ENCODE measurements at regions not wholly inside any gene's neighbourhood (a gene's known extent, or its start where the extent isn't known, plus 50 kb on each side); places are given as distances from the start of the nearest gene placed in this dataset.

DNA sequence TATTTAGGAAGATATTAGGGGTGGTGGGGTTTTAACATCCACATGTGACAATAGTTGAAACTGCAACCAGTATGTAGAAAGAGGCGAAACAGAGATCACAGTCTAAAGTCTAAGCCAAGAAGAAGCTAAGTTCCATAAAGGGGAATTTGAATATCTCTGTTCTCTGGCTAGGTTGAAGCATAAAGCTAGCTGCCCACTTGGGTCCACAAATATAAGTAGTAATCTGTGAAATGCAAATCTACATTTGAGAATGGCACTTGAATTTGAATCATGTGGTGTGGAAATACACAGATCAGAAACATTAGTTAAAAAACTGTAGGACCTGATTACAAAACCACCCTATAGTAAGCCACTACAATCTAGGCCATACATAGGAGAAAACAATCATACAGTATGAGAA lies 602.1 kb downstream of the LMO4 start:
- no peak for DNase-seq
- H3K27me3 ChIP-seq (replicated peaks), result no peaks in the 10 kb centered on the region
- no peaks in the 10 kb centered on the region for H3K36me3 ChIP-seq (replicated peaks)
- TF ChIP-seq CTCF (IDR thresholded peaks at IDR 0.05; ENCODE audit: low read depth, low read length, missing control alignments), result no peak
- H3K27ac ChIP-seq, result no peak overlapping the region
- in situ Hi-C loops (cut with HindIII; ENCODE audit: low pct_ligation_motif_present, low sequenced_read_pairs), result no loop called here
- no peak overlapping the region for H3K4me3 ChIP-seq (ENCODE audit: low read depth, low read length)

GRCh38 chr1:87933171-87933570 lies 604.5 kb downstream of the LMO4 start:
- H3K4me3 ChIP-seq (ENCODE audit: low read depth, low read length), result no peak overlapping the region
- TF ChIP-seq CTCF (IDR thresholded peaks at IDR 0.05; ENCODE audit: low read depth, low read length, missing control alignments), result no peak
- in situ Hi-C loops (cut with HindIII; ENCODE audit: low pct_ligation_motif_present, low sequenced_read_pairs), result no loop called here
- no peaks in the 10 kb centered on the region for H3K27me3 ChIP-seq (replicated peaks)
- no peak for DNase-seq
- no peaks in the 10 kb centered on the region for H3K36me3 ChIP-seq (replicated peaks)
- H3K27ac ChIP-seq, result no peak overlapping the region

- Histone ChIP-seq H3K36me3 (replicated peaks) (no peaks in the 10 kb centered on the region), H3K27ac (no peak overlapping the region), H3K27me3 (replicated peaks) (no peaks in the 10 kb centered on the region), H3K4me3 (ENCODE audit: low read depth, low read length) (no peak overlapping the region)
- TF ChIP-seq CTCF (IDR thresholded peaks at IDR 0.05; ENCODE audit: low read depth, low read length, missing control alignments), result no peak
- DNase-seq, result no peak
- in situ Hi-C loops (cut with HindIII; ENCODE audit: low pct_ligation_motif_present, low sequenced_read_pairs), result no loop called here
Observed at GRCh38 chr1:87935130-87935529, 606.5 kb downstream of the LMO4 start.

DNA sequence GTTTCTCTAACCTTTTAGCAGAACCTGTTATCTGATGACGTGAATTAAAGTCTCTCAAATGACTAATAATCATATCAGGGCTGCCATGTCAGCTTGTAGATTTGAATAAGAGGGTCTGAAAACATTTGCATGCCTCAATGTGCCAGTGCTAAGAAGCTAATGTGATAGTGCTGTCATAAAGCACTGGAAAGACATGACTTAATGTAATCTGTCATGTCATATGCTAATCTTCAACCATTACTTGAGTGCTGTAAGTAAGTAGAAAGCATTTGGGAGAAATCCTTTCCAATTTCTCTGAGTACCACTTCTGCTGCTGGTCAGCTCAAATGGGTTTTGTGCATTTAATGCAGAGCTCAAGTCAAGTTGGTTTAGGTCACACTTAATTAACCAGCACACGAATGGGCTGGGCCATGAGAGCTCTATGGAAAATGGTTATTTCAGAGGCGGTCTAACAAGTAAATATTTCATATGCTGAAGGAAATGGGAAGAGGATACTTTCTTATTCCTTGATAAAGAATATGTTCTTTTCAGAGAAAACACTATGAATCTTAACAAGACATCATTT lies 609.2 kb downstream of the LMO4 start:
- H3K4me3 ChIP-seq (ENCODE audit: low read depth, low read length), result no peak overlapping the region
- in situ Hi-C loops (cut with HindIII; ENCODE audit: low pct_ligation_motif_present, low sequenced_read_pairs), result no loop called here
- no peak overlapping the region for H3K27ac ChIP-seq
- H3K27me3 ChIP-seq (replicated peaks), result no peaks in the 10 kb centered on the region
- no peak for TF ChIP-seq CTCF (IDR thresholded peaks at IDR 0.05; ENCODE audit: low read depth, low read length, missing control alignments)
- DNase-seq, result no peak
- H3K36me3 ChIP-seq (replicated peaks), result no peaks in the 10 kb centered on the region

DNA sequence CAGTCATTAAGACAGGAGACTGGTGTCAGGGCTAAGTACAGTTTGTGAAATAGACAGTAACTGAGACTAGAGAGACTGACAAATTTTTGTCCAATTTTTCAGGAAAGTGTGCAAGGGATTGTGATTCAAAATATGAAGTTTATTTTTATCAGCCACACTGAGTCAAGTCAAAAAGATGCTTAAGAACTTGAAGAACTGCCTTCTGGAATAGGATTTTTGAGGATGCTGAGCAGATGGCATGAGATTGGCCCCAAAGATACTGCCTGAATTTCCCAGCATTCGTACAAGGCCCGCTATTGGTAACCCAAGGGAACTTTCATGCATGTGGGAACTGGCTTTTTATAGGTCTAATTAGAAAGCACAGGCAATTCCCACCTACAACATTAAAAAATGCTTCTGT lies 610.0 kb downstream of the LMO4 start:
- Histone ChIP-seq H3K36me3 (replicated peaks) (no peaks in the 10 kb centered on the region), H3K4me3 (ENCODE audit: low read depth, low read length) (no peak overlapping the region), H3K27ac (no peak overlapping the region), H3K27me3 (replicated peaks) (no peaks in the 10 kb centered on the region)
- in situ Hi-C loops (cut with HindIII; ENCODE audit: low pct_ligation_motif_present, low sequenced_read_pairs), result no loop called here
- TF ChIP-seq CTCF (IDR thresholded peaks at IDR 0.05; ENCODE audit: low read depth, low read length, missing control alignments), result no peak
- DNase-seq, result no peak

GRCh38 chr1:87939444-87939843 lies 610.8 kb downstream of the LMO4 start:
- TF ChIP-seq CTCF (IDR thresholded peaks at IDR 0.05; ENCODE audit: low read depth, low read length, missing control alignments), result no peak
- no peaks in the 10 kb centered on the region for H3K27me3 ChIP-seq (replicated peaks)

More at GRCh38 chr1:87939444-87939843, 610.8 kb downstream of the LMO4 start:
- Histone ChIP-seq H3K27ac (no peak overlapping the region), H3K36me3 (replicated peaks) (no peaks in the 10 kb centered on the region), H3K4me3 (ENCODE audit: low read depth, low read length) (no peak overlapping the region)
- no peak for DNase-seq
- in situ Hi-C loops (cut with HindIII; ENCODE audit: low pct_ligation_motif_present, low sequenced_read_pairs), result no loop called here

Data from brain microvascular endothelial cell (primary cell).